Neural progenitor cell (in vitro differentiated cells): ENCODE measurements at regions not wholly inside any gene's neighbourhood (a gene's known extent, or its start where the extent isn't known, plus 50 kb on each side); places are given as distances from the start of the nearest gene placed in this dataset.
"Not testable (repeated sequence)": the region's sequence is repeated elsewhere in the genome, so short reads cannot be mapped to it uniquely, and the experiment has no call there.

ENCODE experiments used
- DNase-seq: peaks from one replicate; pipeline ENCODE4 v3.0.0-alpha.2; 2016; ENCODE audit warnings: low spot score
- H2AFZ ChIP-seq: fragments of 200-600 bp; sonication (generic); replicated peaks from 2 replicates; pipeline ENCODE4 v1.6.1; 2016; ENCODE audit warnings: antibody characterized with exemption
- H3F3A ChIP-seq: fragments of 200-600 bp; sonication (generic); 2 replicates; pipeline ENCODE4 v1.6.1; 2016; ENCODE audit warnings: antibody characterized with exemption, low read depth
- H3K27ac ChIP-seq: fragments of 200-600 bp; sonication (generic); 2 replicates; pipeline ENCODE4 v1.5.1; 2016; ENCODE audit warnings: mild to moderate bottlenecking
- H3K27me3 ChIP-seq: fragments of 200-600 bp; sonication (generic); 2 replicates; pipeline ENCODE4 v1.6.1; 2016; ENCODE audit warnings: mild to moderate bottlenecking, moderate library complexity
- H3K36me3 ChIP-seq: fragments of 200-600 bp; sonication (generic); 2 replicates; pipeline ENCODE4 v1.5.1; 2016
- H3K4me1 ChIP-seq: fragments of 200-600 bp; sonication (generic); 2 replicates; pipeline ENCODE4 v1.6.1; 2016; ENCODE audit warnings: mixed run types
- H3K4me2 ChIP-seq: fragments of 200-600 bp; sonication (generic); 2 replicates; pipeline ENCODE4 v1.6.1; 2016
- H3K4me3 ChIP-seq: fragments of 200-600 bp; sonication (generic); 2 replicates; pipeline ENCODE4 v1.5.1; 2016
- H3K79me2 ChIP-seq: fragments of 200-600 bp; sonication (generic); 2 replicates; pipeline ENCODE4 v1.6.1; 2016; ENCODE audit warnings: low read depth
- H3K9ac ChIP-seq: fragments of 200-600 bp; sonication (generic); 2 replicates; pipeline ENCODE4 v1.6.1; 2016
- H3K9me3 ChIP-seq: fragments of 200-600 bp; sonication (generic); 2 replicates; pipeline ENCODE4 v1.5.1; 2016; ENCODE audit warnings: low read depth
- H4K20me1 ChIP-seq: fragments of 200-600 bp; sonication (generic); 2 replicates; pipeline ENCODE4 v1.6.1; 2016; ENCODE audit warnings: low read depth
- H3K27ac Mint-ChIP-seq: 3 replicates; pipeline ENCODE4 v1.8.0; 2021; ENCODE audit warnings: mixed read lengths
- H3K27me3 Mint-ChIP-seq: 2 replicates; pipeline ENCODE4 v1.8.0; 2022; ENCODE audit warnings: low read depth, mild to moderate bottlenecking, inconsistent platforms, moderate library complexity, mixed read lengths; ENCODE audit not compliant: insufficient read depth
- H3K36me3 Mint-ChIP-seq: 3 replicates; pipeline ENCODE4 v1.8.0; 2021; ENCODE audit warnings: mixed read lengths
- H3K4me1 Mint-ChIP-seq: 3 replicates; pipeline ENCODE4 v1.8.0; 2021; ENCODE audit warnings: mixed read lengths
- H3K4me3 Mint-ChIP-seq: 3 replicates; pipeline ENCODE4 v1.8.0; 2021; ENCODE audit warnings: mild to moderate bottlenecking, moderate library complexity, mixed read lengths
- H3K9me3 Mint-ChIP-seq: 3 replicates; pipeline ENCODE4 v1.8.0; 2020; ENCODE audit warnings: mixed read lengths
- EZH2 ChIP-seq: fragments of 200-600 bp; sonication (generic); IDR thresholded peaks from 2 replicates; pipeline ENCODE4 v1.6.1; 2017; ENCODE audit warnings: antibody characterized with exemption, mild to moderate bottlenecking, moderate library complexity
- EZH2phosphoT487 ChIP-seq: fragments of 200-600 bp; sonication (generic); IDR thresholded peaks from 2 replicates; pipeline ENCODE4 v1.6.1; 2017; ENCODE audit warnings: antibody characterized with exemption
- TF ChIP-seq, protein P1 (sequence below): fragments of 200-600 bp; sonication (generic); IDR thresholded peaks from 2 replicates; pipeline ENCODE4 v1.5.1; 2017; ENCODE audit warnings: antibody characterized with exemption, mild to moderate bottlenecking

DNA sequence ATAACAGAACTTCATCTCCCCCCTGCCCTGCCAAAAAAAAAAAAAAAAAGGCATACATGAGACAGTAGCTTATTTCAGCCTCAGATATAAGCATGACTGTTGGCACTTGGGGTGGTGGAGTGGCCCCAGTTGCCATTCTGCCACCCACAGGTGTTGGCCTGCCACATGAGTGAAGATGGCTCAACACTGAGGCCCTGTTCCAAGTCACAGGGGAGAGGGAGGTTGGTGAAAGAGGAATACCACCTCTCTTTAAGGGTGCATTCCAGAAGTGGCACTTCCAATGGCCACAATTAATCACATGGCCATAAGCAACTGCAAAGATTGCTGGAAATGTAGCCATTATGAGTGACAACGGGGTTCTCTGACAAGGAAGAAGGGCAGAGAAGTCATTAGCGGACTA, 61.9 kb upstream of the JARID2 start:
- Histone ChIP-seq H3K4me1 (no peaks in the 10 kb centered on the region), H2AFZ (no peak overlapping the region), H3K4me2 (no peak overlapping the region), H3F3A (no peaks in the 10 kb centered on the region), H3K79me2 (no peaks in the 10 kb centered on the region), H3K27ac (no peak overlapping the region), H3K36me3 (no peaks in the 10 kb centered on the region), H3K9ac (no peak overlapping the region), H4K20me1 (no peaks in the 10 kb centered on the region), H3K27me3 (no peaks in the 10 kb centered on the region), H3K9me3 (no peaks in the 10 kb centered on the region), H3K4me3 (no peak overlapping the region)
- no peak for TF ChIP-seq EZH2phosphoT487
- TF ChIP-seq, protein P1, sequence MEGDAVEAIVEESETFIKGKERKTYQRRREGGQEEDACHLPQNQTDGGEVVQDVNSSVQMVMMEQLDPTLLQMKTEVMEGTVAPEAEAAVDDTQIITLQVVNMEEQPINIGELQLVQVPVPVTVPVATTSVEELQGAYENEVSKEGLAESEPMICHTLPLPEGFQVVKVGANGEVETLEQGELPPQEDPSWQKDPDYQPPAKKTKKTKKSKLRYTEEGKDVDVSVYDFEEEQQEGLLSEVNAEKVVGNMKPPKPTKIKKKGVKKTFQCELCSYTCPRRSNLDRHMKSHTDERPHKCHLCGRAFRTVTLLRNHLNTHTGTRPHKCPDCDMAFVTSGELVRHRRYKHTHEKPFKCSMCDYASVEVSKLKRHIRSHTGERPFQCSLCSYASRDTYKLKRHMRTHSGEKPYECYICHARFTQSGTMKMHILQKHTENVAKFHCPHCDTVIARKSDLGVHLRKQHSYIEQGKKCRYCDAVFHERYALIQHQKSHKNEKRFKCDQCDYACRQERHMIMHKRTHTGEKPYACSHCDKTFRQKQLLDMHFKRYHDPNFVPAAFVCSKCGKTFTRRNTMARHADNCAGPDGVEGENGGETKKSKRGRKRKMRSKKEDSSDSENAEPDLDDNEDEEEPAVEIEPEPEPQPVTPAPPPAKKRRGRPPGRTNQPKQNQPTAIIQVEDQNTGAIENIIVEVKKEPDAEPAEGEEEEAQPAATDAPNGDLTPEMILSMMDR: no peak
- no peak for TF ChIP-seq EZH2
- H3K27me3 Mint-ChIP-seq: peaks cover 5% of the 10 kb centered on the region
- peaks cover 3% of the 10 kb centered on the region for H3K9me3 Mint-ChIP-seq
- peaks cover 5% of the 10 kb centered on the region for H3K4me1 Mint-ChIP-seq
- no peaks in the 10 kb centered on the region for H3K36me3 Mint-ChIP-seq
- no peak overlapping the region for H3K27ac Mint-ChIP-seq
- no peak overlapping the region for H3K4me3 Mint-ChIP-seq
- no peak for DNase-seq

DNA sequence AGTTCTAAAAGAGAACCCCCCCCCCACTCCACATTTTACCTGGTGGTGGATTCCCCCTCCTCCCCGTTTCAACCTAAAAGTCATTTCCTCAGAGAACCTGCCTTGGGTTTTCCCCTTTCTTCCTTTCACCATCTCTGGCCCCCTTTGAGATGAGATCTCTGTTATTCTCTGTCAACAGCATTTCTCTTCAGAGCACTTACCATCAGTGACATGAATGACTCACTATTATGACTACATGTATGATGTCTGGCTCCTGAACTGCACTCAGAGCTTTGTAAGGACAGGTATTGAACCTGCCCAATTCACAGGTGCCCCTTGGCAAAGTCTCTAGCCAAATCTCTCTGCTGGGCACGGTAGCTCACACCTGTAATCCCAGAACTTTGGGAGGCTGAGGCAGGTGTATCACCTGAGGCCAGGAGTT, 61.4 kb upstream of the JARID2 start:
- DNase-seq: no peak
- no peaks in the 10 kb centered on the region for H3K4me1 ChIP-seq
- Mint-ChIP-seq H3K36me3 (no peaks in the 10 kb centered on the region), H3K27me3 (peaks cover 5% of the 10 kb centered on the region), H3K27ac (no peak overlapping the region), H3K4me1 (peaks cover 5% of the 10 kb centered on the region), H3K9me3 (peaks cover 3% of the 10 kb centered on the region), H3K4me3 (no peak overlapping the region)
- H3K27ac ChIP-seq: no peak overlapping the region
- no peaks in the 10 kb centered on the region for H3K79me2 ChIP-seq
- H4K20me1 ChIP-seq: no peaks in the 10 kb centered on the region
- no peak overlapping the region for H3K4me3 ChIP-seq
- no peaks in the 10 kb centered on the region for H3K9me3 ChIP-seq
- no peaks in the 10 kb centered on the region for H3F3A ChIP-seq
- H2AFZ ChIP-seq: no peak overlapping the region
- H3K36me3 ChIP-seq: no peaks in the 10 kb centered on the region
- no peak overlapping the region for H3K9ac ChIP-seq
- H3K27me3 ChIP-seq: no peaks in the 10 kb centered on the region
- TF ChIP-seq EZH2phosphoT487 (no peak), EZH2 (no peak)
- TF ChIP-seq, protein P1: no peak
- H3K4me2 ChIP-seq: no peak overlapping the region

DNA sequence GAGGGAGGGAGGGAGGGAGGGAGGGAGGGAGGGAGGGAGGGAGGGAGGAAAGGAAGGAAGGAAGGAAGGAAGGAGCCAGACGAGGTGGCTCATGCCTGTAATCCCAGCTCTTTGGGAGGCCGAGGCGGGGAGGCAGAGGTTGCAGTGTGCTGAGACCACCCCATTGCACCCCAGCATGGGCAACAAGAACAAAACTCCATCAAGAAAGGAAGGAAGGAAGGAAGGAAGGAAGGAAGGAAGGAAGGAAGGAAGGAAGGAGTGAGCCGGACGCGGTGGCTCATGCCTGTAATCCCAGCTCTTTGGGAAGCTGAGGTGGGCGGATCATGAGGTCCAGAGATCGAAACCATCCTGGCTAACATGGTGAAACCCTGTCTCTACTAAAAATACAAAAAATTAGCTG, 60.8 kb upstream of the JARID2 start:
- H3K4me1 Mint-ChIP-seq, H3K4me2 ChIP-seq, H3K27ac ChIP-seq, H3K4me3 ChIP-seq, H3K36me3 ChIP-seq, H3K36me3 Mint-ChIP-seq, H4K20me1 ChIP-seq, H3K9ac ChIP-seq, H3K27me3 ChIP-seq, H3K9me3 Mint-ChIP-seq, H2AFZ ChIP-seq, H3K79me2 ChIP-seq, H3F3A ChIP-seq, H3K27ac Mint-ChIP-seq, DNase-seq, H3K9me3 ChIP-seq, H3K4me3 Mint-ChIP-seq, H3K4me1 ChIP-seq, H3K27me3 Mint-ChIP-seq: not testable (repeated sequence)

DNA sequence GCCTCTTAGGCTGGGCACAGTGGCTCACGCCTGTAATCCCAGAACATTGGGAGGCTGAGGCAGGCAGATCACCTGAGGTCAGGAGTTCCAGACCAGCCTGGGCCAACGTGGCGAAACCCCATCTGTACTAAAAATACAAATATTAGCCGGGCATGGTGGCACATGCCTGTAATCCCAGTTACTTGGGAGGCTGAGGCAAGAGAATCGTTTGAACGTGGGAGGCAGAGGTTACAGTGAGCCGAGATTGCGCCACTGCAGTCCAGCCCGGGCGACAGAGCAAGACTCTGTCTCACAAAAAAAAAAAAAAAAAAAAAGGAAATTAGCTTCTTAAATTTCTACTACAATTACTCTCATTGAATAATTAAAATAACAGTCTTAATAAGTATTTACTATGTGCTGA, 52.4 kb upstream of the JARID2 start:
- H3K79me2 ChIP-seq, H4K20me1 ChIP-seq, H2AFZ ChIP-seq, H3K4me1 Mint-ChIP-seq, H3K9ac ChIP-seq, H3K4me3 ChIP-seq, H3K4me1 ChIP-seq, H3K27me3 Mint-ChIP-seq, H3K27ac ChIP-seq, DNase-seq, H3K9me3 ChIP-seq, H3K27ac Mint-ChIP-seq, H3K27me3 ChIP-seq, H3K36me3 ChIP-seq, H3K4me2 ChIP-seq, H3K36me3 Mint-ChIP-seq, H3K4me3 Mint-ChIP-seq, H3K9me3 Mint-ChIP-seq, H3F3A ChIP-seq: not testable (repeated sequence)
